Mucosa of gallbladder (tissue), 1 donor: ENCODE measurements at regions not wholly inside any gene's neighbourhood (a gene's known extent, or its start where the extent isn't known, plus 50 kb on each side); places are given as distances from the start of the nearest gene placed in this dataset.
"Not testable (repeated sequence)": the region's sequence is repeated elsewhere in the genome, so short reads cannot be mapped to it uniquely, and the experiment has no call there.

Source experiments
- DNase-seq: peaks from one replicate; pipeline ENCODE4 v3.0.0-alpha.2; 2020; ENCODE audit warnings: low spot score
- donor health status: DM: no; HTN: no; CAD: no.

GRCh38 chr4:60365176-60365575 lies 835.0 kb upstream of the ADGRL3 start:
- no peak for DNase-seq

DNA sequence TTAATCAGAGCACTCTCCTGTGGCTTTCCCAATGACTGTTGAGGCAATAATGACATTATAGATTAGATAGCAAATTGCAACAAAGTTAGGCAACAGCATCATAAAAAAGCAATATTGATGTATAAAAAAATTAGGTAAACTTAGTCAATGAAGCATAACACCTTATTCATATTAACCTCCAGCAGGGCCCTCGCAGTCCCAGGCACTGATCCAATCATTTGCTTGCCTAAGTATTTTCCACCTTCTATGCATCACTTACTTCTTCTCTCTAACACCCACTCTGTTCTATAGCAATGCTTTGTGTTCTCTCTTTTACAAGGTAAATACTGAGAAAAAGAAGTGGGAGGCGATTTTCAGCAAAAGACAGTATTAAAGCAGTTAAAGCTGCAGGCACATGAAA lies 833.5 kb upstream of the ADGRL3 start:
- no peak for DNase-seq

DNA sequence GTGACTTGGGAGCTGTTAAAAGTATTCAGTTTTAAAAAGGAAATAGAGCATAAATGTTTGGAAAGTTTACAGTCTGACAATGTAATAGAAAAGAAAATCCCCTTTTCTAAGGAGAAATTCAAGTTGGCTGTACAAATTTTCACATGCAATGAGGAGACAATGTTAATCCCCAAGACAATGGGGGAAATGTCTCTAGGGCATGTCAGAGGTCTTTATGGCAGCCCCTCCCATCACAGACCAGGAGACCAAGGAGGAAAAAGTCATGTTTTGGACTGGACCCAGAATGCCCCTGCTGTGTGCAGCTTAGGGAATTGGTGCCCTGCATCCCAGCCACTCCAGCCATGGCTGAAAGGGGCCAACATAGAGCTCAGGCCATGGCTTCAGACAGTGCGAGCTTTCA lies 831.1 kb upstream of the ADGRL3 start:
- DNase-seq = no peak

- DNase-seq = no peak
Measured at GRCh38 chr4:60378010-60378409, 822.1 kb upstream of the ADGRL3 start.

- no peak for DNase-seq
Measured at GRCh38 chr4:60384516-60384915, 815.6 kb upstream of the ADGRL3 start.

GRCh38 chr4:60389633-60390032 lies 810.5 kb upstream of the ADGRL3 start:
- DNase-seq = no peak

- no peak for DNase-seq
Measured at GRCh38 chr4:60396341-60397049, 803.6 kb upstream of the ADGRL3 start.

DNA sequence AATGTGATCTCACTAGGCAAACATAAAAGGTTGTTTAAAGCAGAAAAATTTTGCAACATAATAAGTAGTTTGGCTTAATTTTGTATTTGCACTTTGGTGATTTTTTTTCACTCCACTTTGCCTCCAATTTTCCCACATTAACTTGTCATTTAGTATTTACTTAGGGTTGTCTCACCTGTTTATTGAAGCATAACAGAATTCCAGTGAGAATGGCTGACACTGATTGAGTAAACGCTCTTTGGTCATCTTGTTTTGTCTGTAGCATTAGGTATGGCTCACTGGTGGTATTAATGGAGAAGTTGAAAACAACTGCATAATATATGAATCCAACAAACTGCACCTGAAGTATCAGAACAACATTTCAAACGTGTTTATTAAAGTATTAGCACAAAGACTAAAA lies 799.5 kb upstream of the ADGRL3 start:
- no peak for DNase-seq

- no peak for DNase-seq
Measured at GRCh38 chr4:60404027-60404426, 796.1 kb upstream of the ADGRL3 start.

GRCh38 chr4:60422439-60422838 lies 777.7 kb upstream of the ADGRL3 start:
- no peak for DNase-seq

GRCh38 chr4:60423573-60424184 lies 776.4 kb upstream of the ADGRL3 start:
- not testable (repeated sequence) for DNase-seq

DNA sequence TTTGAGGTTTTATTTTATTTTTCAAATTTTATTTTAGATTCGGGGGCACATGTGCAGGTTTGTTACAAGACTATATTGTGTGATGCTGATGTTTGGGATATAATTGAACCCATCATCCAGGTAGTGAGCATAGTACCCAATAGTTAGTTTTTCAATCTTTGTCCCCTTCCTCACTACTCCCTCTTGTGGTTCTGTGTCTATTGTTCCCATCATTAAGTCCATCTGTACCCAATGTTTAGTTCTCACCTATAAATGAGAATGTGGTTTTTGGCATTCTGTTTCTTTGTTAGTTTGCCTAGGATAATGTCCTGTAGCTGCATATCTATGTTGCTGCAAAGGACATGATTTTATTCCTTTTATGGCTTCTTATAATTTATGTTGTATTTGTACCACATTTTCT lies 767.2 kb upstream of the ADGRL3 start:
- no peak for DNase-seq

- DNase-seq = no peak
Measured at GRCh38 chr4:60443068-60443467, 757.1 kb upstream of the ADGRL3 start.

DNA sequence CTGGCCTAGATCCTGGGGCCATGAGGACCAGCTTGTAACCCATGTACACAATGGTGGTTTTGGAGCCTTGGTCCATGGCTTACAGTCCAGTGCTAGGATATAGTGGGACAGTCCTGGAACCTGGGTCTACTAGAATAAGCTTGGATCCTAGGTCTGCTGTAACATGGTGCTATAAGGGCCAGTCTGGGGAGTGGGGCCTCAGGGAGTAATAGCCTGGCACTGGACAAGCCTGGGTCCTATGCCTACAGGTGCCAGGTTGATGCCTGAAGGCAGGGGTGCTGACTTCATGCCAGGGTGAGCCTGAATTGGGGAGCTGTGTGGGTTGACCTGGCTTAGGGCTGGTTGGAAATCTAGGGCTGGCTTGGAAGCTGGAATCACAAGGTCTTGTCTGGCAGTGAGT lies 756.3 kb upstream of the ADGRL3 start:
- no peak for DNase-seq

GRCh38 chr4:60450054-60450453 lies 750.1 kb upstream of the ADGRL3 start:
- DNase-seq = no peak

- DNase-seq = no peak
Measured at GRCh38 chr4:60452266-60452665, 747.9 kb upstream of the ADGRL3 start.

GRCh38 chr4:60455380-60455779 lies 744.7 kb upstream of the ADGRL3 start:
- DNase-seq = no peak

- no peak for DNase-seq
Measured at GRCh38 chr4:60461551-60461950, 738.6 kb upstream of the ADGRL3 start.

DNA sequence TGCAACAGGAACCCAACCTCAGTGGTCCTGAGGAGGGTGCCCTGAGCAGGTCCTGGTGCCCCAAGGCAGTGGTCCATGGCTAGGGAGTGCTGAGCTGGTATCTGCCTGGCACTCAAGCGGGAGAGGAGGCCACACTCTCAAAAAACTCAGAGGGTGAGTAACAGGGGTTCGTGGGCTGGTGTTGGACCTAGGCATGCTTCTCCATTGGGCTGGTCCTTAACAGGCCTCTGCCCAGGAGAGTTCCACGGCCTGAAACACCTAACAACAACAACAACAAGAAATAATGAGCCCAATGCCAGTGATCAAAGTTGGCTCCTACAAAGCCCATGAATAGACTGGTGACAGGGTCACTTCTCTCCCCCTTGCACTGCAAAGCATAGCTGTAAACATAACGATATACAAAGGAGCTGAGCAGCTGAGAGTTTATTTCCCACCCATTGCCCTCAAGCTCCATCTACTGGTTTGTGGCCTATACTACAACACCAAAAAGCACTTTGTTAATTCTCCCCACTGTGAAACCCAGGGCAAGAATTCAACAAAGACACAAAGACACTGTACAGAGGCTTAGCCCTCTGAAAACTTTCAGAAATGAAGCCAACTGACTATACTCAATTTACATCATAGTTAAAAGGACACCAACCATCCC lies 736.1 kb upstream of the ADGRL3 start:
- no peak for DNase-seq

DNA sequence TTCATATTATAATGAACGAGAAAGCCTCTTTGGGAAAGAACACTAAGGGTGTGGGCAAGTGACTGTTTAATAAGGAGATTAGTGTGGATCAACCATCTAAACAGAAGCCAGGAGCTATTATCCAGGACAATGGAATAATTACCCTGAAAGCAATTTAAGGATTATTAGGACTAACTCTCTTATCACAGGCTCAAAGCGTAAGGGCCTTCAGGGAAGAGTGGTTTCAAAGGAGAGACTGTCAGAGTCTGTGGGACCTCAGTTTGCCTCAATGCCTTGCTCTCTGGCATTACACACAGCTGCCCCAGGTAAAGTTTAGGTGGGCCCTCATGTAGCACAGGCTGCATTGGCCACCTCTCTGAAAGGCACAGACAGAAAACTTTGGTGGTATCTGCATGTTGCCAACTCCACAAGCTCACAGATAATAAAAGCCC lies 717.2 kb upstream of the ADGRL3 start:
- no peak for DNase-seq

GRCh38 chr4:60485276-60485675 lies 714.9 kb upstream of the ADGRL3 start:
- DNase-seq = no peak

DNA sequence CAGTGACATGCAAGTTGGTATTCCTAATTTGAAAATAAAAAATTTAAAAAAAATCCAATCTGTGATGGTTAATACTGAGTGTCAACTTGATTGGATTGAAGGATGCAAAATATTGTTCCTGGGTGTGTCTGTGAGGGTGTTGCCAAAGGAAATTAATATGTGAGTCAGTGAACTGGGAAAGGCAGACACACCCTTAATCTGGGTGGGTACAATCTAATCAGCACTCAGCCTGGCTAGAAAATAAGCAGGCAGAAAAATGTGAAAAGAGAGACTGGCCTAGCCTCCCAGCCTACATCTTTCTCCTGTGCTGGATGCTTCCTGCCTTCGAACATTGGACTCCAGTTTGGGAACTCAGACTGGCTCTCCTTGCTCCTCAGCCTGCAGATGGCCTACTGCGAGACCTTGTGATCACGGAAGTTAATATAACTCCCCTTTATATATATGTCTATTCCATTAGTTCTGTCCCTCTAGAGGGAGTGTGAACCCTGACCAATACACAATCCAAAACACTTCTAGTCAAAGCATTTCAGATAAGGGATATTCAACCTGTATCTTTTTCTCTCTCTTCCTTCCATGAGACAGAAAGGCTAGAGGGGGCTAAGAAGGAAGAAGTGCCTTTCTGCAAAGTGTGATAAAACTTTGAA lies 712.9 kb upstream of the ADGRL3 start:
- not testable (repeated sequence) for DNase-seq

GRCh38 chr4:60500810-60501209 lies 699.3 kb upstream of the ADGRL3 start:
- DNase-seq = no peak
